ENCODE measurements at regions not wholly inside any gene's neighbourhood (a gene's known extent, or its start where the extent isn't known, plus 50 kb on each side); places are given as distances from the start of the nearest gene placed in this dataset.

DNA sequence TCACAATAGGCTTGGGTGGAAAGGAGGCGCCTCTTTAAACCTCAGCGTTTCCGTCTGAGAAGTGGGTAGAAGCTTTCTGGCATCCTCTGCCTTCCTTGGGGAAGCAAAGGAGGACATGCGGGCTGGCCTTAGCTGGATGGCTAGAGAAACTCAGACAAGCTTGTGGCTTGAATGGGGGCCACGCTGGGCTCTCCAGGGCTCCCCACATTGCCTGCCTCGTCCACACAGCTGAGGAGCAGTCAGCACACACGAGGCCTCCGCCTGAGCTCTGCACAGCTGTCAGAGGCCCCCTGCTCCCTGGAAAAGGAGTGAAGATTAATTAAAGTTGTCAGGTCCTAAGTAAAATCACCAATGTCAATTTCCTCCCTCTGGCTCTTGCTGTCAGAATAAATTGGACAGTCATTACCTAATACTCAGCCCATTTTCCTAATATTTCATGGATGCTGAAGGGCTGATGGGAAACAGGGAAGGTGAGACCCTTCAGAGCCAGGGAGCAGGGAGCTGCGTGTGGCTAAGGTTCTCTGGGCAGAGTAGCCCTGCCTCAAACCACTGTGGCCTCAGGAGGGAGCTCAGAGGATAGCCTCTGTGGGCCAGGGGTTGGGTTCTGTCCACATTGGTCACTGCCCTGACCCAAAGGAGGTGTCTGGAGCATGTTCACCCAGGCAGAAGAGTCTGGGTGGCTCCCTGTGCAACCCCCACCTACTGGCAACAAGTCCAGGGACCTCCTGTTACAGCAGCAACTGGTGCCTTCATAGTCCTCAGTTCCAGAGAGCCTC, 118.3 kb upstream of the CD82 start:
- no peak for DNase-seq (ENCODE audit: low spot score in 2 of 2)
- no peak overlapping the region for H3K27ac ChIP-seq
- intact Hi-C loops (cut with DNase I; ENCODE audit: low total_unique reads) = no loop called here
- no peak for TF ChIP-seq POLR2A (IDR thresholded peaks at IDR 0.05)
- TF ChIP-seq, protein P1, sequence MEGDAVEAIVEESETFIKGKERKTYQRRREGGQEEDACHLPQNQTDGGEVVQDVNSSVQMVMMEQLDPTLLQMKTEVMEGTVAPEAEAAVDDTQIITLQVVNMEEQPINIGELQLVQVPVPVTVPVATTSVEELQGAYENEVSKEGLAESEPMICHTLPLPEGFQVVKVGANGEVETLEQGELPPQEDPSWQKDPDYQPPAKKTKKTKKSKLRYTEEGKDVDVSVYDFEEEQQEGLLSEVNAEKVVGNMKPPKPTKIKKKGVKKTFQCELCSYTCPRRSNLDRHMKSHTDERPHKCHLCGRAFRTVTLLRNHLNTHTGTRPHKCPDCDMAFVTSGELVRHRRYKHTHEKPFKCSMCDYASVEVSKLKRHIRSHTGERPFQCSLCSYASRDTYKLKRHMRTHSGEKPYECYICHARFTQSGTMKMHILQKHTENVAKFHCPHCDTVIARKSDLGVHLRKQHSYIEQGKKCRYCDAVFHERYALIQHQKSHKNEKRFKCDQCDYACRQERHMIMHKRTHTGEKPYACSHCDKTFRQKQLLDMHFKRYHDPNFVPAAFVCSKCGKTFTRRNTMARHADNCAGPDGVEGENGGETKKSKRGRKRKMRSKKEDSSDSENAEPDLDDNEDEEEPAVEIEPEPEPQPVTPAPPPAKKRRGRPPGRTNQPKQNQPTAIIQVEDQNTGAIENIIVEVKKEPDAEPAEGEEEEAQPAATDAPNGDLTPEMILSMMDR (IDR thresholded peaks at IDR 0.05) = no peak
- TF ChIP-seq POLR2AphosphoS5 (IDR thresholded peaks at IDR 0.05) = no peak
- H3K4me1 ChIP-seq = no peaks in the 10 kb centered on the region
- H3K9me3 ChIP-seq = no peaks in the 10 kb centered on the region
- H3K27me3 ChIP-seq = no peaks in the 10 kb centered on the region
- no peak overlapping the region for H3K4me3 ChIP-seq
- no peaks in the 10 kb centered on the region for H3K36me3 ChIP-seq

DNA sequence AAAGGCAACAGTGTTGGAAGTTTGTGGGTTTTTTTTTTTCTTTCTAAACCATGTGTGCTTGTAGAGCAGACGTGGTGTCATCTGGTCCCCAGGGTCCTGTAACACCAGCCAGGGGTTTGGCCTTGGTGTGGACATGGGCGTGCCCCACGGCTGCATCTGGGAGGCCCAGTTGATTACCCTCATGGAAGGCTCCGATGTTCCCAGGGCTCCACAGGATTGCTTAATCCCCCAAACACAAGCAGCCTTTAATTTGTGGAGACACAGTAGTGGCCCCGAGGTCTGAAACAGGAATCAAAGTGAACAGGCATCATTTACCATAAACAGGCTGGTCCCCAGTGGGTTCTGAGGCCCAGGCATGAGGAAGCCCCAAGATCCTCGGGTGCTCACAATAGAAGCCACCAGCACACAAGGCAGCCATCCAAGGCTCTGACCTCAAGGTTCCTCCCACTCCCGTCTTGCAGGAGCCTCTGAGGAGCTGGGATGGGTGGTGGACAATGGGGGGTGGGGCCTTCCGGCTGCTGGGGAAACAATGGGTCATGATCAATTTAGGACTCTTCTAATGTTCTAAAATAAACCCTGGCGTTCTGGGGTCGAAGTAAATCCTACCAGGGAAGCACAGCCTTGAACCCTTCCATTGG, 115.0 kb upstream of the CD82 start:
- intact Hi-C loops (cut with DNase I; ENCODE audit: low total_unique reads) = no loop called here
- TF ChIP-seq, protein P1 (IDR thresholded peaks at IDR 0.05) = no peak
- TF ChIP-seq POLR2AphosphoS5 (IDR thresholded peaks at IDR 0.05) (no peak), POLR2A (IDR thresholded peaks at IDR 0.05) (no peak)
- no peaks in the 10 kb centered on the region for H3K9me3 ChIP-seq
- H3K27me3 ChIP-seq = no peaks in the 10 kb centered on the region
- H3K27ac ChIP-seq = no peak overlapping the region
- DNase-seq (ENCODE audit: low spot score in 2 of 2) = no peak
- H3K4me3 ChIP-seq = no peak overlapping the region
- no peaks in the 10 kb centered on the region for H3K4me1 ChIP-seq
- H3K36me3 ChIP-seq = no peaks in the 10 kb centered on the region

DNA sequence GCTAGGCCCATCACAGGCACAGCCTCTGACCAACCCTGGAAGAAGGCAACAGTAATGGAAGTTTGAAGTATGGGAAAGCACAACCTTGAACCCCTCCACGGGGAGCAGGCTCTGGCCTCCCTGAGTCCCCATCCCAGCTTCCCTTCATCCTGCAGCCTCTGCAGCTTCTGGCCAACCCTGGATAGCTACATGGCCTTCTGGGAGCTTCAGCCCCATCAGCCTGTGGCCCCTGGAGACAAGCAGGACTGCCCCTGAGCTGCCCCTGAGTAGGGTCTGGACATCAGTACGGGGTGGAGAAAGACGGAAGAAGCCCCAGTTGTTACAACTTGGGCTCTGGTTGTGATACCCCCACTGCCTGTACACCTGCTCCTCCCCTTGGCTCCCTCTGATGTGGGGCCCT, 113.8 kb upstream of the CD82 start:
- intact Hi-C loops (cut with DNase I; ENCODE audit: low total_unique reads) = no loop called here
- no peak overlapping the region for H3K27ac ChIP-seq
- TF ChIP-seq POLR2A (IDR thresholded peaks at IDR 0.05) = no peak
- no peak for DNase-seq (ENCODE audit: low spot score in 2 of 2)
- H3K27me3 ChIP-seq = no peaks in the 10 kb centered on the region
- no peaks in the 10 kb centered on the region for H3K9me3 ChIP-seq
- no peak overlapping the region for H3K4me3 ChIP-seq
- H3K4me1 ChIP-seq = no peaks in the 10 kb centered on the region
- no peaks in the 10 kb centered on the region for H3K36me3 ChIP-seq

DNA sequence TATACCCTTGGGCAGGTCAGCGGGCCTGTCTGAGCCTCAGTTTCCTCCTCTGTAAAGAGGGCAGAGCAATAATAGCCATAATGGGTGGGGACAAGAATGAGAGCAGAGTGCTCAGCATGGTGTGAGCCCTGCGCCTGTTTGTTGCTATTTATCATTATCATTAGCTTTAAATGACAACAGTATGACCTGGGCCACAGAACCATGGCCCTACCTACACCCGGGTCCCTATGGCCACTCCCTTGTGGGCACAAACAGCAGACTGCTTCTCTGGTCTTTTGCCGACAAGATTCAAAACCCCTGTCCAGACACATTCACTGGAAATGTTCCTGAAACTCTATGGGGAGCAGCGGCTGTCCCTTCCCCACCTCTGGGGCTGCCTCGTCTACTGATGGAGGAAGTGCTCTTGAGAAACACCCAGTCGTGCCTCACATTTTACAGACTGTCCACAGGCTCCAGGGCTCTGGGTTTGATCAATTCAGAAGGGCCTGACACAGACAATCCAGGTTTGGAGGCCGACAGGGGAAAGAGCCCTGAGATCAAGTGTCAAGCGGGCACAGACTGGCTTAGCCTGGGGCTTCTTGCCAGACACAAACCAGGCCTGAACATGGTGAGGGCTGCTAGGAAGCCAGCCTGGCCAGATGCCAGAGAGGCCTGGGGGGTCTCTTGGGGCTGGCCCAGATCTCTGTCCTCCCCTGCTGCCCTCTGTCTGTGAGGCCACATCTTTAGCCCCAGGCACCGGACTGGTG, 112.5 kb upstream of the CD82 start:
- H3K9me3 ChIP-seq = no peaks in the 10 kb centered on the region
- H3K4me1 ChIP-seq = no peaks in the 10 kb centered on the region
- H3K27me3 ChIP-seq = no peaks in the 10 kb centered on the region
- TF ChIP-seq, protein P1 (IDR thresholded peaks at IDR 0.05) = no peak
- TF ChIP-seq POLR2AphosphoS5 (IDR thresholded peaks at IDR 0.05) (no peak), POLR2A (IDR thresholded peaks at IDR 0.05) (no peak)
- H3K4me3 ChIP-seq = no peak overlapping the region
- H3K27ac ChIP-seq = no peak overlapping the region
- intact Hi-C loops (cut with DNase I; ENCODE audit: low total_unique reads) = no loop called here
- no peak for DNase-seq (ENCODE audit: low spot score in 2 of 2)
- H3K36me3 ChIP-seq = no peaks in the 10 kb centered on the region

DNA sequence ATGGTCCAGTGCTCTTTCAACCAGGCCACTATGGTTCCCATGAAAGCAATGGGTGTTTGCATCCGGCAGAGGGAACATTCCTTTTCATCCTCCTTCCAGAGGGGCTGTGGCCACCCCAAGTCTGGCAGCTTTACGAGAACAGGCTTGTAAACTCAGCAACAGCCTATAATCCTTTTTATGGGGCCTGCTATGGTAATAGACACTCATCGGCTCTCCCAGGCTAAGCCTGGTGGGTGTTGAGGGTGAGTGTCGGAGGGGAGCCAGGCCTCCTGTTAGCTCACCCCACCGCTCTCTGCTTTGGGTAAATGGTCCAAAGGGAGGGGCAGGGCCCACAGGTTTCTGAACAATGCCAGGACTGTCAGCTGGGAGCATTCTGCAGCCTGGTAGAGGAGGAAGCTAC, 111.6 kb upstream of the CD82 start:
- H3K9me3 ChIP-seq = no peaks in the 10 kb centered on the region
- no peaks in the 10 kb centered on the region for H3K27me3 ChIP-seq
- DNase-seq (ENCODE audit: low spot score in 2 of 2) = no peak
- TF ChIP-seq POLR2A (IDR thresholded peaks at IDR 0.05) (no peak), POLR2AphosphoS5 (IDR thresholded peaks at IDR 0.05) (no peak)
- TF ChIP-seq, protein P1 (IDR thresholded peaks at IDR 0.05) = no peak
- intact Hi-C loops (cut with DNase I; ENCODE audit: low total_unique reads) = no loop called here
- H3K4me3 ChIP-seq = no peak overlapping the region
- H3K4me1 ChIP-seq = no peaks in the 10 kb centered on the region
- no peaks in the 10 kb centered on the region for H3K36me3 ChIP-seq
- no peak overlapping the region for H3K27ac ChIP-seq
